HS-5 (cell line): ENCODE measurements at regions not wholly inside any gene's neighbourhood (a gene's known extent, or its start where the extent isn't known, plus 50 kb on each side); places are given as distances from the start of the nearest gene placed in this dataset.
A peak's percentile ranks its signal among the peaks of the same experiment; 100 is the strongest.
"Not testable (repeated sequence)": the region's sequence is repeated elsewhere in the genome, so short reads cannot be mapped to it uniquely, and the experiment has no call there.

ENCODE experiments used
- DNase-seq: peaks from one replicate; pipeline ENCODE4 v3.0.0-alpha.2; 2012; ENCODE audit warnings: low read depth

DNA sequence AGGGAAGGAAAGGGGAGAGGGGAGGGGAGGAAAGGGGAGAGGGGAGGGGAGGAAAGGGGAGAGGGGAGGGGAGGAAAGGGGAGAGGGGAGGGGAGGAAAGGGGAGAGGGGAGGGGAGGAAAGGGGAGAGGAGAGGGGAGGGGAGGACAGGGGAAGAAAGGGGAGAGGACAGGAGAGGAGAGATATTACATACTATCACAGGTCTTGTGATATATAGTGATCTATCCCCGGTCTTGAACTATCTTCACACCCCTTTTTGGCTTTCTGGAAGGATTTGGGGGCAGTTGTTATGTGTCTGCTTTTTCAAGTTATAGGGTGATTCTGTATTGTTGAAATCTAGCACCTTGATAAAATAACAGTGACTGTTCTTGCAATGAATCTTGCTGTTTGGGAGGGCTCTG lies 92.1 kb upstream of the ID2 start:
- no peak for DNase-seq

DNA sequence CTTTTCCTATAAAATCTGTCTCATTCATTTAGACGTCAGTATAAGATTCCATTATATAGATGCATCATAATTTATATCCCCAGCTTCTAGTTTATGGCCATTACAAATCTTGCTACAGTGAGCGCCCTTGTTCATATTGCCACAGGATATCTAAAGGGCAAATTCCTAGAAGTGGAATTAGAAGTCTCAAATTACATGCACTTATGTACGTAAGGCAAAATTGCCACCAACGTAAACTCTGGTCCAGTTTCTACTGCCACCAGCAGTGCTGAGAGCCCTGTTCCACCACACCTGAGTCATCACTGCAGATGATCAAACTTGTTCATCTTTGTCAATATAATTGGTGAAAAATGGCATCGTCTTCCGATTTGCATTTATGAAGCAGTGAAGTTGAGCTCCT lies 90.9 kb upstream of the ID2 start:
- no peak for DNase-seq

DNA sequence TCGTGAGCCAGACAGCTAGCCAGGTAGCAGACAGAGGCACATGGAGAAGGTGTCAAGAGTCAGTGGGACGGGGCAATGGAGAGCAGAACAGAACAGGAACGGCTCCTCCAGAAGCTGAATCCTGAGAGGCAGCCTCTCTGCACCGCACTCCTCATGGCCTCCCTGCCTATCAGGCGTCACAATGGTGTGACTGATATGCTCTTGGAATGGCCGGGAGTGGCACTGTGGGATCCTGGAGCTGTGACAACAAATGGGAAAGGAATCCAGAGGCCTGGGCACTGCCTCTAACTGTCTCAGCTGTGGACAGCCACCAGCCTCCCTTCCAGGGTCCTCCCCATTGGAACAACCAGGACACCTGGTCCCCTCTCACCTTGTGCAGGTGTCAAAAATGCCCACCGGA lies 89.1 kb upstream of the ID2 start:
- no peak for DNase-seq

DNA sequence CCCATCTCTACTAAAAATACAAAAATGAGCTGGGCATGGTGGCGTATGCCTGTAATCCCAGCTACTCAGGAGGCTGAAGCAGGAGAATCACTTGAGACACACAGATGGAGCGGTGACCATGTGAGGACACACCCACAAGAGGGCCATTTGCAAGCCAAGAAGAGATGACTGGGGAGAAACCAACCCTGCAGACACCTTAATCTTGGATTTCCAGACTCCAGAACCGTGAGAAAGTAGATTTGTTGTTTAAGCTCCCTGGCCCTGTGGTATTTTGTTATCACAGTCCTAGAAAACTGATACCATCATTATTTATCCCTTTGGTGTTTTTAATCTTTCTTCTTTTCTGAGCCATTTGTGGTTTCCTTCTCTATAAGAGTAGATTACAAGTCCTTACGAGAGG lies 88.6 kb upstream of the ID2 start:
- DNase-seq, result no peak

DNA sequence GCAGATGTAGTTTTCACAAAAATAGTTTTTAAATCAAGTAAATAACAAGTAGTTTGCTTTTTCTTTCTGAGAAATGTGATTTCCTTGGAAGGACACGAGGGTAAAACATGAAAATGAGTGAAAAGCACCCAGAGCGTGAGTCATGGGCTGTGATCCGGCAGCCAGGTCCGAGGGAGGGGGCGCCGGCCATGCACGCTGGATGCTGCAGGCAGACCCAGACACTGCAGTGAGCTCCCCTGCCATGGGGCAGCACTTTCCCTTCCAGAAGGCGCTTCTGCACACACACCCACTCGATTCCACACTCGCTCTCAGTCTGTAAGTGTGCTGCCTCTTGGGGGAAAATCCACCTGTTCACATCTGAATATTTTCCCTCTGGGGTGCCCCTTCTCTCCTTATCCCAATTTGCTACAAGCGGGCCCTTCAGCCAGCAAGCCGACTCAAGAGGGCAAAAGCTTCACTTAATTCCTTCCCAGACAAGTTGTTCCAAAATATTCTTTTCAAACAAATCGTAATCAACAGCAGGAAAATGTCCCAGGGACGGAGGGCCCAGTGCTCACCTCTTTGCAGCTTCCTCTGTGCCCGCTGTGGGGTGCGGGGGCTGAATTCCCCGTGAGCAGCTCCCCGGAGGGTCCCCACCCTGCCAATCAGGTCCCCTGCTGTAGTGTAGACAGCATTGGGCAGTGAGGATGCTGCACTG lies 87.0 kb upstream of the ID2 start:
- DNase-seq, result no peak

DNA sequence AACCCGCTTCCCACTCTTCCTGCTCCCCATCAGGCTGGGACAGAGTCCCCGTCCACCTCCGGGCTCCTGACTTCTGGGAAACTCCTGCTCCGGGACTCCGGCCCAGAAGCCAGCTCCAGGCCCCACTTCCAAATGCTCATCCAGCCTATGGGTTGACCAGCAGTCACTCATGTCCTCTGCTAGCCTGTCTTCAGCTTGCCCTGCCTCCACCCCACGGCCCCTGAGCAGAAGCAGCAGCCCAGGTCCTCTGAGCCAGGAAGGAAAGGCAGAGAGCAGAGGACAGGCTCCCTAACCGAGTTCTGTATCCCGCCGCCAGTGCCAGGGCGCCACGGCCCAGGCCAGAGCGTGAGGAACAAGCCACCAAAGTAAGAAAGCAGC lies 86.4 kb upstream of the ID2 start:
- no peak for DNase-seq

DNA sequence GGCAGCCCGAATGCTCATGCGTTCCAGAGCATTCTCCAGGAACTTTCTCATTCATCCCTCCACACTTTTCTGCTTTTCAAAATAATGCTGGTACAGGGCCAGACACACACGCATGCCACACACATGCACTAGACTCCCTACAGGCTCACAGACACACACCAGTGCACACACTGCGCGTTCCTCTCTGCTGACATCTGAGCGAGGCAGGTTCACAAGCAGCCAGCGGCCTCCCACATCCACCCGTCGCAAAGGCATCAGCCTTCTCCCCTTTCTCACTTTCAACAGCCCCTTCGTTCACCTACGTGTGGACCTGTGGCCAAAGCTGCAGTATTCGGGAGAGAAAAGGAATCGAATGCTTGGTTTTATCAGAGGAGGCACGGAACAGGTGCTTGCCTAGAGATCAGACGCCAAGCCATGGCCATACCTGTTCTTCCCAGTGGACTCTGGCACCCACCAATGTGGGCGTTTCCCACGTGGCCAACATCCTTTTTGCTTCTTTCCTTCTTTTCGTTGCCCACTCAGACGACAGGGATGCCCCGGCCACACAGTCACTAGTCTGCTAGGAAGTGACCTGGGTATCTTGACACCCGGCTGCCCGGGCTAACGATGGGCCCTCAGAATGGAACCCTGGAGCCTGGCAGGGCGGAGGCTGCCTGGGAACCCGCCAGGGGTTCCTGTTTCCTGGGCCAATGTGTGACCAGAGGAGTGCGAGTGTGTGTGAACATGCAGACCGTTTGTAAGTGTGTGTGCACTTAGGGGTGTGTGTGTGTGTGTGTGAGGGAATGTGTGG lies 85.8 kb upstream of the ID2 start:
- no peak for DNase-seq

DNA sequence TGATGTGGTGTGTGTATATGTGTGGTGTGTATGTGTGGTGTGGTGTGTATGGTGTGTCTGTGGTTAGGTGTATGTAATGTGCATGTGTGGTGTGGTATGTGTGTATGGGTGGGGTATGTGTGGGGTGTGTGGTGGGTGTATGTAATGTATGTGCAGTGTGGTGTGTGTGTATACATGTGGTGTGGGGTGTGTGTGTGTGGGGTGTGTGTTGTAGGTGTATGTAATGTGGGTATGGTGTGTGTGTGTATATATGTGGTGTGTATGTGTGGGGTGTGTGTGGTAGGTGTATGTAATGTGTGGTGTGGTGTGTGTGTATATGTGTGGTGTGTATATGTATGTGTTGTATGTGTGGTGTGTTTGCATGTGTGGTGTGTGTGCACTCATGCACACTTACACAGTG lies 84.8 kb upstream of the ID2 start:
- DNase-seq, result no peak

DNA sequence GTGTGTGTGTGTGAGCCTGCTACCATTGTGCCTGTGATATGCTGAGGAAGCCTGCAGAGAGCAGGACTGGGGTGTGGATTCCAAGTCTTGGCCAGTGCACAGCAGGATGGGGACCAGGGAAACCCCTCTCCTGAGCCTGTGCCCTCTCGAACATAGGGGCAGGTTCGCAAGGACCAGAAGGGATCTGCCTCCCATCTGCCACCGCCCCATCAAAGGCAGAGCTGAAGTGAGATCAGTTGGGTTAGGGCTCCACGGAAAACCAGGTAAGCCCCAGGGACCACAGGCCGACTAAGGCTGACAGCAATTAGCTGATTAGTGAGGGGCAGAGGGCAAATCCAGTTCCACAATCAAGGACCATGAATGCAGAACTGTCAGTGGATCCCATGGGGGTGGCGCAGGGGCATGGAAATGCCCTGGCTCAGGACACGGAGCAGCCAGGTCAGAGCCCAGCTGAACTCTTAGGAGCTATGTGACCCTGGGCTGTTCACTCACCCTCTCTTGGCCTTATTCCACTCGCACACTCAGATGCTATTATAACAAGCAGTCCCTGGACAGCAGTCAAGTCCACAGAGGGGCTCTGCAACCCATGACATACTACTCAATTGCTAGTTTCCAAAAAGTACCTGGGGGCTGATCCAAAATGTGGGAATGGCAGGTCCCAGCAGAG lies 84.2 kb upstream of the ID2 start:
- DNase-seq, result no peak

DNA sequence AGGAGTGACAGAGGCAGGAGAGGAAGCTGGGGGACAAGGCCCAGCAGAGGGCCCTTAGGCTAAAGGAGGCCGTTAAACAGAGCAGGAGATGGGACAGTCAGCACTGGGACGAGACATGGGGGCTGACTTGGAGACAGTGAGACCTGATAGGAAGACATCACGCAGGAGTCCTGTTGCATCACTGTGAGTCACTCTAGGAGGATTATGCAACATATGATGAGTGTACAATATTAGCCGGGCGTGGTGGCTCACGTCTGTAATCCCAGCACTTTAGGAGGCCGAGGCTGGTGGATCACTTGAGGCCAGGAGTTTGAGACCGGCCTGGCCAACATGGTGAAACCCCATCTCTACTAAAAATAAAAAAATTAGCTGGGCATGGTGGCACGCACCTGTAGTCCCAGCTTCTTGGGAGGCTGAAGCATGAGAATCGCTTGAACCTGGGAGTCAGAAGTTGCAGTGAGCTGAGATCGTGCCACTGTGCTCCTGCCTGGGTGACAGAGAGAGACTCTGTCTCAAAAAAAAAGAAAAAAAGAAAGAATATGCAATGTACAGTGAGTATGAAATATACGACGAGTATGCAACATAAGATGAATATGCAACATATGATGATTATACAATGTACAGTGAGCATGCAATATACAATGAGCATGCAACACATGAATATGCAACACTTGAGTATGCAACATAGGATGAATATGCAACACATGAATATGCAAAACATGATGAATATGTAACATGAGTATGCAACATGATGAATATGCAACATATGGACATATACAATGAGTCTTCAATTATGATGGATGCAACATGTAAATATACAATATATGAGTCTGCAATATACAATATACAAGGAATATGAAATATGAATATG lies 83.3 kb upstream of the ID2 start:
- peak; percentile 93 for DNase-seq

DNA sequence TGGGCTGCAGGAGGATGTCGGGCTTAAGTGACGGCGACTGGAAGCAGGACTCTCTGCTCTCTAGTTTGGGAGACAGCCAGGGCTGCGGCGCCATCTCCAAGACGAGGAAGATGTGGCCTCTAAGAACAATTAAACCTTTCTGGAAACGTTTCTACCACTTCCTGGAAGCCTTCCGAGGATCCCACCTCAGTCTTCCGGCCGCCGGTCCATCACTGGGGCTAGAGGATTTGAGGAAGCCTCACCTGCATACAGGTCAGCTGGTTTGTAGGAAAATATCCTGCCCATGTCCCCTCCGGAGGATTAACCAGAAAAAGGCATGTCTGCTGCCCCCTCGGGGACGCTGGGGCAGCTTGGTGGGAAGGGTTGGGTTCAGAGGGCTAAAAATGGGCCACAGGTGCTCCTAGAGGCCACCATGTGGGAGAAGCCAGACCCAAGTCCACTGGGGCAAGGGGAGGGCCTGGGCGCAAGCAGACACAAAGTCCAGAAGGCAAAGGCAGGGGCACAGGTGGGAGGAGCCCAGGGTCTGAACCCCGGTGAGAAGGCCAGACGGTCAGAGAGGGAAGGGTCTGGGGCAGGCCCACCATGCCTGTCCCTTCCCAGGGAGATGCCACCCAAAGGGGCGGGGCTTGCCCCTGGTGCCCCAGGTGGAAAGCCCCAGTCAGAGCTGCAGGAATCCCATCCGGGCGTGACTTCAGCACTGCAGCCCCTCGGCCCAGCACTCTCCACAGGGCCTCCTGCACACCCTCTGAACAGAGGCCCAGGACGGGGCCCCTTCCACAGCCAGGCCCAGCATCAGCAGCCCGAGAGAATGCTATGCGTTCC lies 82.2 kb upstream of the ID2 start:
- no peak for DNase-seq

DNA sequence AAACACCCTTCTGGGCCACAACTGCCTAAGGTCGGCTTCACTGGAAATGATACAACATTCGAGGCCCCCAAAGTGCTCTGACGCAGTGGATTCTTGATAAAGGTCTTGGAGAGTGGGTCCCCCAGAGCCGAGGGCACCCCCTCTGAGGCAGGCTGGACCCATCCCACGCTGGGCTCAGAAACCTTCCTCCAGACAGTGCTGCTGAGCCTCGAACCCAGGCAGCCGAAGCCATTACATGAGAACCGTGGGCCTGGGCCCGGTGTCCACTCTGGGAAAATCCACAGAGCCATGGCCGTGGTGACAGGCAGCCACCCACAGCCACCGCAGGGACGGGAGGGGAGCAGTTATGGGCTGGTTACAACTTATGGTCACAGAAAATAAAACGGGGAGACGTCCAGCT lies 81.4 kb upstream of the ID2 start:
- no peak for DNase-seq

DNA sequence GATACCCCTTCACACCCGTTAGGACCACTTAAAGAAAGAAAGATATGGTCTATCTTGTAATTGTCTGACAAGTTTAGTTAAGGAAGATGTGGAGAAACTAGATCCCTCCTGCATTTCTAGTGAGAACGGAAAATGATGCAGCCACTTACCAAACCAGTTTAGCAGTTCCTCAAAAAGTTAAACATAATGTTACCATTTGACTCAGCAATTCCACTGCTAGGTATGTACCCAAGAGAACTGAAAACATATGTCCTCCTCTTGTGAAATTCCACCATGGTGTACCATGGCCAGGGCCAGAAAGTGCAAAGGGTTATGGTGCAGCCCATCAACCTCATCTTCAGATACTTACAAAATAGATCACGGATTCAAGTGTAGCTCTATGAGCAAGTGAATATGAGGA lies 79.0 kb upstream of the ID2 start:
- no peak for DNase-seq

DNA sequence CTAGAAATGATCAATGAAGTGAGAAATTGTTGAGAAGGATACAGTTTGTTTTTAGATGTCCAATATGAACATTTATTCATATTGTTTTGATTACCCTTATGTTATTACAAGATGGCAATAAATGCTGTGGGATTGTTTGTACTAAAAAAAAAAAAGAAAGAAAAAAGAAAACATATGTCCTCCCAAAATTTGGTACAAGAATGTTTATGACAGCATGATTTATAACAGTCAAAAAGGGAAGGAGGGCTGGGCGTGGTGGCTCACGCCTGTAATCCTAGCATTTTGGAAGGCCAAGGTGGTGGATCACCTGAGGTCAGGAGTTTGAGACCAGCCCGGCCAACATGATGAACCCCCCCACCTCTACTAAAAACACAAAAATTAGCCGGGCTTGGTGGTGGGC lies 78.5 kb upstream of the ID2 start:
- not testable (repeated sequence) for DNase-seq

DNA sequence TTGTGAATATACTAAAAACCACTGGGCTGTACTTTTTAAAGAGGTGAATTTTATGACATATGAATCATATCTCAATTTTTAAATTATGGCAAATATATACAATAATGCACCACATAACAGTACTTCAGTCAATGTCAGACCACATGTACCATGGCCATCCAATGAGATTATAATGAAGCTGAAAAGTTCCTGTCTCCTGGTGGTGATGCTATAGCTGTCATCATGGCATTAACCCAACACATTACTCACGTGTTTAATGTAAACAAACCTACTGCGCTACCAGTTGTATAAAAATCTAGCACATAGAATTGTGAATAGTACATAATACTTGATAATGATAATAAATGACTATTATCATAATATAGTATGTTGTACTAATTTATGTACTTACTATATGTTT lies 77.6 kb upstream of the ID2 start:
- peak; percentile 6 for DNase-seq

DNA sequence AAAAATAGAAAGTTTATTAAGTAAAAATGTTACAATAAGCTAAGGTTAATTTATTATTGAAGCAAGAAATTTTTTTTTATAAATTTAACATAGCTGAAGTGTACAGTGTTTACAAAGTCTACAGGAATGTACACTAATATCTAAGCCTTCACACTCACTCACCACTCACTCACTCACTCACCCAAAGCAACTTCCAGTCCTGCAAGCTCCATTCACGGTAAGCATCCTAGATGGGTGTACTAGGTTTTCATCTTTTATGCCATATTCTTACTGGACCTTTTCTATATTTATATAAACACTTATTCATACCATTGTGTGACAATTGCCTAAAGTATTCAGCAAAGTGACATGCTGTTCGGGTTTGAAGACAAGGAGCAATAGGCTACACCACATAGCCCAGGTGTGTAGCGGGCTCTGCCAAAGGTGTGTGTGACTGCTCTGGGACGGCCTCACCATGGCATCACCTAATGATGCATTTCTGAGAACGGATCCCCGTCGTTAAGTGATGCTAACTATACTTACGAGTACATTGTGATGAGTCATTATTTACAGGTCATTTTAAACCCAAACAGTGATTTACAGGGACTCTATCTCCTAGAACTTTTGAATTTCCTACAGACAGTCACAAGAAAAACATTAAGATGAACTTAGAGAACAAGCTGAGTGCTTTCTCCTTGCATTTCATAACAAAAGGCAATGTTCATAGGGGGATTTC lies 76.3 kb upstream of the ID2 start:
- no peak for DNase-seq

DNA sequence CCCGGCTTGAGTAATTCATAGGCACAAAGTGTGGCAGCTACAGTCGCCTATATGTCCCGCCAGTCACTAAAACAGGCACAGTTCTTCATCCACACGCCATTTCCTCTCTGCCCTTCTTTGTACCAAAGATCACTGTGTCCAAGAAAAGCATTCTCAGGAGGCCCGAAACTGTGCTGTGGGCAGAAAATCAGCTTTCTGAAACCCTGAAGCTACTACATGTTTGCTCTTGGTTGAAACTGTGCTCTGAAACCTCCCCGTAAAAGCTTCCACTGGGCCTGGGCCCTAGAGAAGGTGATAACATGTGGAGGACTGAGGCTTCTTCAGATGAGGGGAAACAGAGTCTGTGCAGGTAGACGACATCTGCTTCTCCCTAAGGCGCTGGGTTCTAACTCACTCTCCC lies 75.6 kb upstream of the ID2 start:
- no peak for DNase-seq

DNA sequence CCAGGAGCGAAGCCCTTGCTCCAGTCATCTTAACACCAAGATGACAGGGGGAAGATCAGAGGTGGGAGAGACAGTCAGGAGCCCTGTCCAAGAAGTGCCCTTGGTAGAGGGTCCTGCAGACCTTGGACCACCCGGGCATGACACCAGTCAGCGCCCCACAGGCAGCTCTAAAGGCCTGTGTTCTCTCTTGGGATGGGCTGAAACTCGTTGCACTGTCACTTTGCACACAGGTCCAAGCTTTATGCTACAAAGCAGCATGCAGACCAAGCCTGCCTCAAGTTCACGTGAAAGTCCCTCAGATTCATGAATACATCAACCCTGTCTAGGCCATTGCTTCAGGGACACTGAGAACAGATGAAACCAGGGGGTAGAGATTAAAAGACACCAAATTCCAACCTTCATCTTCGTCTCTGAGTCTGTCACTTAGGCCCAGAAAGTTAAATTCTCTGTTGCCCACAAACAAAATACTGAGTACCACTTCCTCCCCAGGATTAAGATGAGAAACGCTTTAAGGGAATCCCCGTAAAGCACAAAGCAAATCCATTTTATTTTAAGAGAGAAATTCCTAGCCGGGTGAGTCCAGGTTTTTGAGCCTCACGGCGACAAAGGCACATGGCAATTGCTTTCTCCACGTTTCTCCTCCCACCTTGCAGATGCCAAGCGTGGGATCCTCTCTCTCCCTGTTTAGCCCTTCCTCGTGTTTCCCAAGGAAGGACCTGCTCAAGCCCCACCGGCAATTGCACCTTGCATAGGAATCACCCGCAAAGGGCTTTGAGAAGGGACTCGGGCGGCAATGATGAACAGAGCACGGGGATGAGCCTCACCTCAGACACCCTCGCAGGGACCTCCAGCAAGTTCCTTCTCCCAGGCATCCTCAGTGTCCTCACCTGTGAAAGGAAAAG lies 75.0 kb upstream of the ID2 start:
- no peak for DNase-seq

DNA sequence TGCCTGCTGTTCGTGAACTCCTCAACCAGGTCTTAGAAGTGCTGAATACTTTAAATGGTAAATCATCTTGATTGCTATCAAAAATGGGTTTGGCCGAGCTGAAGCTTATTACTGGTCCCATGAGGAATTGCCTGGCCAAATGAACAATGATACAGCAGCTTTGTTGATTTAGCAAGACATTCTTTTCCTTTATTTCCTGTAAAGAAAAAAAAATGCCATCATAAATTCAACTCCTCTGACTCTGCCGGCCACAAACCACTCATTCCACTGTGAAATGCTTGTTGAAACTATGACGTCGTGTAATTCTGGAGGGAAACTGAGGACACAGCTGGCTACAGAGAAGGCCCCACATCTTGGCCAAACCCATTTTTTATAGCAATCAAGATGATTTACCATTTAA lies 74.2 kb upstream of the ID2 start:
- peak; percentile 10 for DNase-seq

DNA sequence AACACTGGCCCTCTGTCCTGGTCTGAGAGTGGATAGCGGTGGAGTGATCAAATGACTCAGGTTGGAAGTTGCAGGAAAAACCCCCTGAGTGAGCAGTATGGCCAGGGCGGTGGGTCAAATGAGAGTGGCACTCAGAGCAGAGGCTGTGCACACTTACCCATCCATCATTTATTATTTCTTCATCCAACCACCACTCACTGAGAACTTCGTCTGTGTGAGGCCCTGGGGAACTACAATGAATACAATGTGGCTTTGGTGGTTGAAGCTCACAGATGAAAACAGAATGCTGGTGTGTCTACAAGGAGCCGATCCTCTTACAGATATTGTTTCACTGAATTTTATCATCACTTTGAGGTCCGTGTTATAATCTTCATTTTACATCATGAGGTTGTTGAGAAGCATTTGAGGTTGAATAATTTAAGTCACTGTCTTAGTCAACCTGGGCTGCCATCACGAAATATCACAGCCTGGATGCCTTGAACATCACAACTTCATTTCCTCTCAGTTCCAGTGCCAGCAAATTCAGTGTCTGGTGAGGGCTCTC lies 73.4 kb upstream of the ID2 start:
- DNase-seq, result no peak
